SH-SY5Y (cell line): ENCODE measurements at regions not wholly inside any gene's neighbourhood (a gene's known extent, or its start where the extent isn't known, plus 50 kb on each side); places are given as distances from the start of the nearest gene placed in this dataset.

Experiments
- GATA2 ChIP-seq: IDR thresholded peaks from 2 replicates; pipeline ENCODE4 v1.6.1; 2011; ENCODE audit warnings: mild to moderate bottlenecking, low read depth, low read length
- GATA3 ChIP-seq: IDR thresholded peaks from 2 replicates; pipeline ENCODE4 v1.6.1; 2011; ENCODE audit warnings: low read depth, mild to moderate bottlenecking, low read length, moderate library complexity

GRCh38 chr12:25771476-25771875, 187.0 kb upstream of the RASSF8 start:
- TF ChIP-seq GATA2, result no peak
- TF ChIP-seq GATA3, result no peak
